OCI-LY1 (cell line): ENCODE measurements at regions not wholly inside any gene's neighbourhood (a gene's known extent, or its start where the extent isn't known, plus 50 kb on each side); places are given as distances from the start of the nearest gene placed in this dataset.

Source experiments
- EZH2 ChIP-seq: fragments of 200-600 bp; sonication (generic), shearing (Covaris generic); IDR thresholded peaks from 2 replicates; pipeline ENCODE4 v1.8.0; 2017; ENCODE audit warnings: borderline replicate concordance, mixed run types, mild to moderate bottlenecking, antibody characterized with exemption, low read length, moderate library complexity, mixed read lengths
- TF ChIP-seq, protein P1 (sequence below): fragments of 200-600 bp; sonication (generic), shearing (Covaris generic); IDR thresholded peaks from 2 replicates; pipeline ENCODE4 v1.5.1; 2017; ENCODE audit warnings: mild to moderate bottlenecking, antibody characterized with exemption, low read length, moderate library complexity, mixed read lengths

DNA sequence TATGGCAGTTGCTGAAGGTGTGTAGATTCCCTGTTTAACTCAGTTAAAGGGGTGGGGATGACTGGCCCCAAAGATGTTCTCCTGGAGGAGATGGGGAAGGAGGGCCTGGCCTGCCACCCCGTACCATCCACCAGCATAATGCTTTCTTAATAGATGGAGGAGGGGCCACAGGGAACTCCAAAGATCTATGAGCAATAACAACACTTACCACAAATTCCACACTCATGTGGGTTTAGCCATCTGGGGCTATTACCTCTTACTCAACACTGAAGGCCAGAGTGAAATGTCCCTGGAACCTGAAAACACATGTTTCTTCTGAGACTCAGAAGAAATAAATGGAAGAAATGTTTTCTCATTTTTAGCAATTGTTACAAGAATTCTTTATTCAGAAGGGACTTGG lies 259.0 kb downstream of the CXCL12 start:
- TF ChIP-seq, protein P1, sequence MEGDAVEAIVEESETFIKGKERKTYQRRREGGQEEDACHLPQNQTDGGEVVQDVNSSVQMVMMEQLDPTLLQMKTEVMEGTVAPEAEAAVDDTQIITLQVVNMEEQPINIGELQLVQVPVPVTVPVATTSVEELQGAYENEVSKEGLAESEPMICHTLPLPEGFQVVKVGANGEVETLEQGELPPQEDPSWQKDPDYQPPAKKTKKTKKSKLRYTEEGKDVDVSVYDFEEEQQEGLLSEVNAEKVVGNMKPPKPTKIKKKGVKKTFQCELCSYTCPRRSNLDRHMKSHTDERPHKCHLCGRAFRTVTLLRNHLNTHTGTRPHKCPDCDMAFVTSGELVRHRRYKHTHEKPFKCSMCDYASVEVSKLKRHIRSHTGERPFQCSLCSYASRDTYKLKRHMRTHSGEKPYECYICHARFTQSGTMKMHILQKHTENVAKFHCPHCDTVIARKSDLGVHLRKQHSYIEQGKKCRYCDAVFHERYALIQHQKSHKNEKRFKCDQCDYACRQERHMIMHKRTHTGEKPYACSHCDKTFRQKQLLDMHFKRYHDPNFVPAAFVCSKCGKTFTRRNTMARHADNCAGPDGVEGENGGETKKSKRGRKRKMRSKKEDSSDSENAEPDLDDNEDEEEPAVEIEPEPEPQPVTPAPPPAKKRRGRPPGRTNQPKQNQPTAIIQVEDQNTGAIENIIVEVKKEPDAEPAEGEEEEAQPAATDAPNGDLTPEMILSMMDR = no peak
- no peak for TF ChIP-seq EZH2
